HEK293 (cell line): ENCODE measurements at regions not wholly inside any gene's neighbourhood (a gene's known extent, or its start where the extent isn't known, plus 50 kb on each side); places are given as distances from the start of the nearest gene placed in this dataset.
A peak's percentile ranks its signal among the peaks of the same experiment; 100 is the strongest.

Source experiments
- CTCF ChIA-PET: fragments of 350-600 bp; formaldehyde crosslinking; extraction: SDS; loops from one replicate; lab custom pipeline; 2021; ENCODE audit warnings: antibody characterized with exemption; lab: Yijun Ruan, JAX
- POLR2A ChIA-PET: fragments of 300-600 bp; formaldehyde crosslinking; extraction: SDS; loops from one replicate; lab custom pipeline; 2020; ENCODE audit warnings: antibody characterized with exemption, inconsistent platforms; lab: Yijun Ruan, JAX
- H3K27ac ChIP-seq: fragments of 200-500 bp; sonication (Bioruptor generic); 2 replicates; pipeline ENCODE4 v1.5.1; 2014; ENCODE audit warnings: low read depth, low read length, control low read depth, inconsistent platforms; ENCODE audit errors: extremely low read depth
- H3K36me3 ChIP-seq, 2 experiments: fragments of 200-500 bp in 1 of 2; sonication (Bioruptor generic) in 1 of 2; 1 replicate in 1 of 2; 2 replicates in 1 of 2; pipeline ENCODE4 v1.5.1; 2014 to 2017; ENCODE audit warnings: inconsistent platforms in 2 of 2, low read length in 2 of 2; ENCODE audit not compliant: control insufficient read depth in 2 of 2, insufficient read depth in 1 of 2
- H3K4me1 ChIP-seq: fragments of 200-500 bp; sonication (Bioruptor generic); 2 replicates; pipeline ENCODE4 v1.5.1; 2014; ENCODE audit warnings: mild to moderate bottlenecking, low read length, inconsistent platforms; ENCODE audit not compliant: control insufficient read depth, insufficient read depth
- H3K4me3 ChIP-seq: 2 replicates; pipeline ENCODE4 v1.5.1; 2011; ENCODE audit warnings: low read depth, mild to moderate bottlenecking, control low read depth, low read length, moderate library complexity
- H3K9me3 ChIP-seq: fragments of 200-500 bp; sonication (Bioruptor generic); 2 replicates; pipeline ENCODE4 v1.5.1; 2014; ENCODE audit warnings: low read depth, low read length, inconsistent platforms; ENCODE audit not compliant: control insufficient read depth, insufficient read depth
- GLI2 ChIP-seq: fragments of 450-650 bp; formaldehyde crosslinking; IDR thresholded peaks from 2 replicates; pipeline ENCODE4; 2017; ENCODE audit warnings: missing biosample characterization, missing genetic modification characterization, low read depth, borderline replicate concordance
- KLF7 ChIP-seq: fragments of 450-650 bp; formaldehyde crosslinking; IDR thresholded peaks from 2 replicates; pipeline ENCODE4 v1.5.1; 2016; ENCODE audit warnings: missing biosample characterization, missing genetic modification characterization, borderline replicate concordance
- MYNN ChIP-seq: fragments of 450-650 bp; formaldehyde crosslinking; IDR thresholded peaks from 2 replicates; pipeline ENCODE4 v1.5.1; 2016; ENCODE audit warnings: missing biosample characterization, missing genetic modification characterization, borderline replicate concordance
- OVOL3 ChIP-seq: fragments of 450-650 bp; formaldehyde crosslinking; IDR thresholded peaks from 2 replicates; pipeline ENCODE4 v1.5.1; 2016; ENCODE audit warnings: missing biosample characterization, missing genetic modification characterization
- SP7 ChIP-seq: fragments of 450-650 bp; formaldehyde crosslinking; IDR thresholded peaks from 2 replicates; pipeline ENCODE4 v1.5.1; 2016; ENCODE audit warnings: missing biosample characterization, missing genetic modification characterization
- TCF7L2 ChIP-seq: IDR thresholded peaks from 2 replicates; pipeline ENCODE4 v1.6.1; 2011; ENCODE audit warnings: low read depth, mild to moderate bottlenecking, inconsistent platforms, low read length, moderate library complexity, borderline replicate concordance
- ZBTB10 ChIP-seq: fragments of 450-650 bp; formaldehyde crosslinking; IDR thresholded peaks from 2 replicates; pipeline ENCODE4 v1.5.1; 2016; ENCODE audit warnings: missing biosample characterization, missing genetic modification characterization
- ZBTB21 ChIP-seq: fragments of 450-650 bp; formaldehyde crosslinking; IDR thresholded peaks from 2 replicates; pipeline ENCODE4 v1.5.1; 2017; ENCODE audit warnings: missing biosample characterization, missing genetic modification characterization
- ZBTB6 ChIP-seq: fragments of 450-650 bp; formaldehyde crosslinking; IDR thresholded peaks from 2 replicates; pipeline ENCODE4 v1.5.1; 2017; ENCODE audit warnings: missing biosample characterization, missing genetic modification characterization
- ZNF133 ChIP-seq: fragments of 450-650 bp; formaldehyde crosslinking; IDR thresholded peaks from 2 replicates; pipeline ENCODE4 v1.5.1; 2016; ENCODE audit warnings: missing biosample characterization, missing genetic modification characterization
- ZNF138 ChIP-seq: fragments of 450-650 bp; formaldehyde crosslinking; IDR thresholded peaks from 2 replicates; pipeline ENCODE4 v1.5.1; 2016; ENCODE audit warnings: missing biosample characterization, missing genetic modification characterization, borderline replicate concordance
- ZNF155 ChIP-seq: fragments of 450-650 bp; formaldehyde crosslinking; IDR thresholded peaks from 2 replicates; pipeline ENCODE4 v1.5.1; 2016; ENCODE audit warnings: missing biosample characterization, missing genetic modification characterization
- ZNF16 ChIP-seq: fragments of 450-650 bp; formaldehyde crosslinking; IDR thresholded peaks from 2 replicates; pipeline ENCODE4 v1.5.1; 2016; ENCODE audit warnings: low read depth, missing biosample characterization, missing genetic modification characterization
- ZNF175 ChIP-seq: fragments of 450-650 bp; formaldehyde crosslinking; IDR thresholded peaks from 2 replicates; pipeline ENCODE4 v1.5.1; 2016; ENCODE audit warnings: missing biosample characterization, missing genetic modification characterization
- ZNF184 ChIP-seq: fragments of 450-650 bp; IDR thresholded peaks from 2 replicates; pipeline ENCODE4 v1.5.1; 2018; ENCODE audit warnings: missing biosample characterization, mild to moderate bottlenecking, missing genetic modification characterization
- ZNF19 ChIP-seq: fragments of 450-650 bp; formaldehyde crosslinking; IDR thresholded peaks from 2 replicates; pipeline ENCODE4; 2016; ENCODE audit warnings: missing biosample characterization, missing genetic modification characterization, low read depth
- ZNF202 ChIP-seq: fragments of 450-650 bp; formaldehyde crosslinking; IDR thresholded peaks from 2 replicates; pipeline ENCODE4 v1.5.1; 2016; ENCODE audit warnings: missing biosample characterization, missing genetic modification characterization, borderline replicate concordance
- ZNF223 ChIP-seq: fragments of 450-650 bp; formaldehyde crosslinking; IDR thresholded peaks from 2 replicates; pipeline ENCODE4 v1.5.1; 2016; ENCODE audit warnings: missing biosample characterization, missing genetic modification characterization
- ZNF239 ChIP-seq: fragments of 450-650 bp; formaldehyde crosslinking; IDR thresholded peaks from 2 replicates; pipeline ENCODE4 v1.5.1; 2016; ENCODE audit warnings: missing biosample characterization, missing genetic modification characterization
- ZNF266 ChIP-seq: fragments of 450-650 bp; formaldehyde crosslinking; IDR thresholded peaks from 2 replicates; pipeline ENCODE4 v1.5.1; 2016; ENCODE audit warnings: missing biosample characterization, missing genetic modification characterization, low read depth
- ZNF311 ChIP-seq: fragments of 450-650 bp; formaldehyde crosslinking; IDR thresholded peaks from 2 replicates; pipeline ENCODE4 v1.5.1; 2017; ENCODE audit warnings: missing biosample characterization, missing genetic modification characterization, borderline replicate concordance
- ZNF335 ChIP-seq: fragments of 450-650 bp; formaldehyde crosslinking; conservative IDR thresholded peaks from 2 replicates; pipeline ENCODE4 v1.5.1; 2016; ENCODE audit warnings: missing biosample characterization, missing genetic modification characterization
- ZNF354C ChIP-seq: fragments of 450-650 bp; formaldehyde crosslinking; IDR thresholded peaks from 2 replicates; pipeline ENCODE4 v1.5.1; 2016; ENCODE audit warnings: missing biosample characterization, missing genetic modification characterization, low read depth, borderline replicate concordance
- ZNF433 ChIP-seq: fragments of 450-650 bp; formaldehyde crosslinking; IDR thresholded peaks from 2 replicates; pipeline ENCODE4 v1.5.1; 2016; ENCODE audit warnings: missing biosample characterization, missing genetic modification characterization, low read depth
- ZNF521 ChIP-seq: fragments of 450-650 bp; formaldehyde crosslinking; IDR thresholded peaks from 2 replicates; pipeline ENCODE4 v1.5.1; 2017; ENCODE audit warnings: missing biosample characterization, mild to moderate bottlenecking, missing genetic modification characterization
- ZNF548 ChIP-seq: fragments of 450-650 bp; formaldehyde crosslinking; IDR thresholded peaks from 2 replicates; pipeline ENCODE4 v1.5.1; 2016; ENCODE audit warnings: missing biosample characterization, missing genetic modification characterization
- ZNF600 ChIP-seq: fragments of 450-650 bp; formaldehyde crosslinking; IDR thresholded peaks from 2 replicates; pipeline ENCODE4 v1.5.1; 2016; ENCODE audit warnings: missing biosample characterization, missing genetic modification characterization
- ZNF624 ChIP-seq: fragments of 450-650 bp; formaldehyde crosslinking; IDR thresholded peaks from 2 replicates; pipeline ENCODE4 v1.5.1; 2017; ENCODE audit warnings: missing biosample characterization, missing genetic modification characterization
- ZNF670 ChIP-seq: fragments of 450-650 bp; formaldehyde crosslinking; IDR thresholded peaks from 2 replicates; pipeline ENCODE4 v1.5.1; 2016; ENCODE audit warnings: missing biosample characterization, missing genetic modification characterization, low read depth
- ZNF677 ChIP-seq: fragments of 450-650 bp; IDR thresholded peaks from 2 replicates; pipeline ENCODE4 v1.5.0; 2018; ENCODE audit warnings: missing biosample characterization, mild to moderate bottlenecking, missing genetic modification characterization, moderate library complexity
- ZNF785 ChIP-seq: fragments of 450-650 bp; formaldehyde crosslinking; IDR thresholded peaks from 2 replicates; pipeline ENCODE4 v1.5.1; 2016; ENCODE audit warnings: missing biosample characterization, missing genetic modification characterization
- ZNF792 ChIP-seq: fragments of 450-650 bp; formaldehyde crosslinking; IDR thresholded peaks from 2 replicates; pipeline ENCODE4 v1.5.1; 2016; ENCODE audit warnings: missing biosample characterization, missing genetic modification characterization
- ZSCAN16 ChIP-seq: fragments of 450-650 bp; formaldehyde crosslinking; IDR thresholded peaks from 2 replicates; pipeline ENCODE4 v1.5.1; 2016; ENCODE audit warnings: missing biosample characterization, missing genetic modification characterization

GRCh38 chr6:139994998-139995397 lies 620.5 kb upstream of the CITED2 start:
- POLR2A ChIA-PET = no interaction called here
- H3K36me3 ChIP-seq = no peaks in the 10 kb centered on the region
- CTCF ChIA-PET = no interaction called here

GRCh38 chr6:139990856-139991465 lies 616.5 kb upstream of the CITED2 start:
- H3K27ac ChIP-seq = peak overlapping the region; percentile 21; the same call in 1 of the 2 replicates
- ChIA-PET CTCF (interaction anchor here (0.7 kb wide), 1 partner anchor 442 kb away, joined by 3 read pairs; no protein-coding TSS in a partner anchor), POLR2A (interaction anchor here (2.2 kb wide), 1 partner anchor 617 kb away, joined by 6 read pairs; the partner anchor contains the start of gene CITED2)
- no peak overlapping the region for H3K4me3 ChIP-seq
- H3K4me1 ChIP-seq = peaks cover 14% of the 10 kb centered on the region
- no peaks in the 10 kb centered on the region for H3K9me3 ChIP-seq
- no peak for TF ChIP-seq ZSCAN16 (tag by site-specific recombination)
- TF ChIP-seq ZNF202 (tag by site-specific recombination) = no peak
- TF ChIP-seq ZNF223 = no peak
- TF ChIP-seq TCF7L2 = no peak
- no peak for TF ChIP-seq ZNF239
- peak; percentile 48; the same call in 1 of the 2 replicates for TF ChIP-seq ZNF600 (tag by site-specific recombination)
- TF ChIP-seq ZNF792 (tag by site-specific recombination) = no peak
- no peak for TF ChIP-seq ZNF266
- TF ChIP-seq ZNF548 (tag by site-specific recombination) = no peak
- no peak for TF ChIP-seq ZNF19
- TF ChIP-seq KLF7 (tag by site-specific recombination) = no peak
- no peak for TF ChIP-seq ZBTB21 (tag by site-specific recombination)
- TF ChIP-seq OVOL3 (tag by site-specific recombination) = no peak
- no peak for TF ChIP-seq ZNF16 (tag by site-specific recombination)
- peak; percentile 43; the same call in 1 of the 2 replicates for TF ChIP-seq ZNF335 (tag by site-specific recombination)
- no peaks in the 10 kb centered on the region for H3K36me3 ChIP-seq

More at GRCh38 chr6:139994998-139995397, 620.5 kb upstream of the CITED2 start:
- Histone ChIP-seq H3K27ac (no peak overlapping the region), H3K4me3 (no peak overlapping the region), H3K9me3 (no peaks in the 10 kb centered on the region), H3K4me1 (peaks cover 10% of the 10 kb centered on the region)
- TF ChIP-seq ZNF175 (tag by site-specific recombination) = no peak
- TF ChIP-seq ZNF354C (tag by site-specific recombination) = no peak
- no peak for TF ChIP-seq ZBTB21 (tag by site-specific recombination)
- no peak for TF ChIP-seq ZNF155 (tag by site-specific recombination)
- TF ChIP-seq ZNF311 (tag by site-specific recombination) = no peak
- TF ChIP-seq ZNF670 (tag by site-specific recombination) = no peak
- TF ChIP-seq ZNF521 (tag by site-specific recombination) = no peak
- no peak for TF ChIP-seq GLI2 (tag by site-specific recombination)
- TF ChIP-seq ZBTB6 (tag by site-specific recombination) = no peak
- TF ChIP-seq ZNF184 (tag by site-specific recombination) = no peak
- no peak for TF ChIP-seq ZNF624 (tag by site-specific recombination)
- TF ChIP-seq SP7 (tag by site-specific recombination) = no peak
- TF ChIP-seq ZNF202 (tag by site-specific recombination) = no peak
- TF ChIP-seq ZNF433 (tag by site-specific recombination) = no peak
- TF ChIP-seq ZNF133 (tag by site-specific recombination) = no peak
- no peak for TF ChIP-seq ZBTB10 (tag by site-specific recombination)
- no peak for TF ChIP-seq MYNN (tag by site-specific recombination)
- TF ChIP-seq ZNF785 (tag by site-specific recombination) = no peak
- no peak for TF ChIP-seq ZNF138
- no peak for TF ChIP-seq ZNF677 (tag by site-specific recombination)
